GM13976 (cell line): ENCODE measurements at regions not wholly inside any gene's neighbourhood (a gene's known extent, or its start where the extent isn't known, plus 50 kb on each side); places are given as distances from the start of the nearest gene placed in this dataset.

Source experiments
- DNase-seq: peaks from one replicate; pipeline ENCODE4 v3.0.0; 2012; ENCODE audit warnings: low spot score
- CTCF ChIP-seq: IDR thresholded peaks from 2 replicates; pipeline ENCODE4 v1.5.1; 2012; ENCODE audit warnings: borderline replicate concordance, mild to moderate bottlenecking; ENCODE audit not compliant: insufficient read depth; ENCODE audit errors: extremely low read depth, missing control alignments, control extremely low read depth
- in situ Hi-C: fragments of 300-500 bp; cut with MboI; formaldehyde crosslinking; loops from one replicate; pipeline ENCODE4 v1.12.0; 2022; ENCODE audit warnings: low sequenced_read_pairs, mixed read lengths, inconsistent platforms; ENCODE audit not compliant: unreplicated experiment

DNA sequence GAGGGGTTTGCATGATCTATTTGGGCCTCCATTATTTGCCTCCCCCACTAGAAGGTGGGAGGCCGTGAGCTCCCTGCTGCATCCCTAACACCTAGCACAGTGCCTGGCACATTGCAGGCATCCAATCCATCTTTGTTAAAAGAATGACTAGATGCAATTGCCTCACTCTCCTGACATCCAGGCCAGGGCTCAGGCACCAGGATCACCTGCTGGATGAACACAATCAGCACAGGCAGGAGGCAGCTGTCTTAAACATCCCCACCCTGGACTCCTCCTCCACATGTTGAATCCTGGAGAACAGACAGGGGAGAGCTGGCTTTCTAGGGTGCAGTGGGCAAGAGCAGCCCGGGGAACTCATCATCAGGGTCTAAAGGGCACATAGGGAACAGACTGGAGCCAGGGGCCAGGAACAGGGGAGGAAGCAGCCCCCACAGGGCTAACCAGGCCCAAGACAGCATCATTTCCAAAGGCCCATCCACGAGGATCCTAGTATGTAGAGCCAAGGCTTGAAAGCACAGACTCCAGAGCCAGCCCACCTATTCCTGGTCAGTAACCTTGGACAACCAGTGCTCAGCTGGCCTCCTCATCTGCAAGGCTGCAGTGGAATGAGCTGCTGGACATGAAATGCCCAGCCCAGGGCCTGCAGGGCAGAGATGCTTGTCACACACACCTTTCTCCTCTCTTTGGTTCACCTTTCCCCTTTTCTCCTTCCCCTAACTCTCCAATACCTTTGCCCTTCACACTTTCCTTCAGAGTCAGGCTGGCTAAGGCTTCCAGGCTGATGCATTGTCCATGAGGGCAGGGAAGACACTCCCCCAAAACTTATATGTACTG, 254.4 kb upstream of the TLE3 start:
- in situ Hi-C loops = no loop called here

DNA sequence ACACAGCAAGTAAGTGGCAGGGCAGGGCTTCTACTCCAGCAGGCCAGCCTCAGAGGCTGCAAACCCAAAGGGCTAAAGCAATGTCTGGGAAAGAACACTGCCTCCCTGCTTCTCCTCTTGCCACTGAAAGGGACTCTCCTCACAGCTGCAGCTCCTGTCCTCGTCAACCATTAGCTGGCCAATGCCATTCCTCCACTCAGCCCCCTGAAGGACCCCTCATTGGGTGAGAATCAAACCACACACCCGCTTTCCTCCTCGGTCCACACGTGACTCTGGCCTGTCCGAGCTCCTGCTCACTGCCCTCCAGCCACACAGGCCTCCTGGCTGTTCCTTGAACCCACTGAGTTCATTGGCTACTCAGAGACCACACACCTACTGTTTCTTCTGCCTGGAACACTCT, 253.7 kb upstream of the TLE3 start:
- TF ChIP-seq CTCF = no peak
- no peak for DNase-seq
- in situ Hi-C loops = no loop called here

More for the DNA sequence above, 254.4 kb upstream of the TLE3 start:
- TF ChIP-seq CTCF = no peak
- no peak for DNase-seq

GRCh38 chr15:70348581-70349344, 251.0 kb upstream of the TLE3 start:
- TF ChIP-seq CTCF = no peak
- in situ Hi-C loops = no loop called here
- DNase-seq = no peak

DNA sequence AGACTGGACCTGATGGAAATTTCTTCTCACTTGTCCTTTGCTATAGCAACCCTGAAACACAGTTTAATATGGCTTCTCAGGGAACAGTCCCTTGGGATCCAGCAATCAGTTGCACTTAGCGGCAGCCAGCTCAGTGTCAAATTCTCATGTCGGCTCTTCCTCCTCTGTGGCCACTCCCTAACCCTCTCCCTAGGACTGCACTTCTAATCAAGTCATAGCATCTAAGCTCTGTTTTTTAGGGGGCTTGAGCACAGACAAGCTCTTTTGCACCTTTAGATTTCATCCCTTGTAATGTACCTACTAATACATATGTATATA, 250.5 kb upstream of the TLE3 start:
- in situ Hi-C loops = no loop called here
- TF ChIP-seq CTCF = no peak
- no peak for DNase-seq

- TF ChIP-seq CTCF = no peak
- in situ Hi-C loops = no loop called here
These were observed 249.9 kb upstream of the TLE3 start for GRCh38 chr15:70347321-70348225.

DNA sequence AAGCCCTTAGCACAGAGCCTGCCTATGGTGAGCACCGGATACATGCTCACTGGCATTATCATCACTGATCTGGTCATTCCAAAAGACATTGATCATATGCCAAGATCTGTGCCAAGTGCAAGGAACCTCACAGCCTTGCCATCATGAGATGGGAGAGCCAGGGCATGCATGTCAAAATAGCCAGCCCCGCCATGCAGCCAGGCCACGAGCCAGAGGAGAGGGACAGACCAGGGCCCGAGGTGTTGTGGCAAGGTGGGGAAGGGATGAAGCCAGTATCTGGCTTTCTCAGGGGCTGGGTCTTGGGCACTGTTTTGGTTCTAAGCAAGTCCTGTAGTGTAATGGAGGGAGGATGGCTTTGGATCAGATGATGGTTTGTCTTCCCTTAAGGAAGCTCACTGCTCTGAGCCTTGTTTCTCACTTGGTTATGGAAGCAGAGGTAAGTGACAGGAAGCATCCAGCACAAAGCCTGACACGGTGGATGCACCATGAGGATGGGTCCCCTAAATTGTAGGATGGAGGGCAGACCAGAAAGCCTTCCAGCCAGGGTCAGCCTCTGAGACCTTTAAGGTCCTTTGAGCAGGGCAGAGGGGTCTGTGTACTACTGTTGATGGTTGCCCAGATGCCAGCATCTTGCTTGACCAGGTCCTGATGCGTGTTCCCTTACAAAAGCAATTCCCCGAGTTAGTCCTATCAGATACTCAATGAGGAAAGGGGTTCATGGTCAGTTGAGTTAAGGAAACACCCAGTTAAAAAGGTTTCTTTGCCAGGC, 247.7 kb upstream of the TLE3 start:
- no peak for DNase-seq
- no peak for TF ChIP-seq CTCF
- in situ Hi-C loops = no loop called here

More at GRCh38 chr15:70347321-70348225, 249.9 kb upstream of the TLE3 start:
- no peak for DNase-seq
